DMS153 treated with DMSO at 0.1 percent for 48 hours (cell line): ENCODE measurements at regions not wholly inside any gene's neighbourhood (a gene's known extent, or its start where the extent isn't known, plus 50 kb on each side); places are given as distances from the start of the nearest gene placed in this dataset.
A peak's percentile ranks its signal among the peaks of the same experiment; 100 is the strongest.

Source experiments
- DNase-seq: peaks from one replicate; lab custom pipeline; 2025; ENCODE audit not compliant: unreplicated experiment; lab: John Stamatoyannopoulos, UW

DNA sequence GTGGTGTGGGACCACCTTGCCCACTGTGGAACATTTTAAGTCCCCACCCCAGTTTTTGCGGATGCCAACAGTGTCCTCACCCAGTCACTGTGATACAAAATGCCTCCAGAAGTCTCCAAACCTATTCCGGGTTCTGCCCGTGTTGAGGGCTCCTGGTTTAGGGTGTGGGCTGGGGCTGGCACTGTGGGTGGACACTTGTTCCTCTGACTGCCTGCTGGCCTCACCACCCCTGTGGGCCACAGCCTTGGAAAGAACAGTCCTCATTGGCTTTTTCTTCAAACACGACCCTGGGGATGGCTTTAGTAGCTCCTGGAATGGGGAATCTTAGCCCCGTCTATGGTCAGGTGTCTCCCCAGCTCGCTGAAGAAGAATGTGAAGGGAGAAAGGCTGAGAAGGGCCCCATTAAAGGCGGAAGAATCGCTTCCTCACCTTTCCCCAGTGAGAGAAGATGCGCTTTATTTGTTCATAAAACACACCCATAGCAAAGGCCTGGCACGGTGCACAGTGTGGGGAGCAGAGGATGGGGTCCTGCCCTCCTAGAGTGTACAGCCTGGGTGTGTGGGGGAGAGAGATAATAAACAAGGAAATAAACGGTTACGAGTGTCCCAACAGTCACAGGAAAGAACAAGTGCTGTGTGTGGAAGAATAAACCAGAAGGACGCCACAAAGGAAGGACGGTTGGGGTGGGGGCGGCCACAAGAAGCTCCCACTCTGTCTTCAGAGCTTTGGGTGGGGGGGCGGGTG, 56.3 kb upstream of the SLC22A11 start:
- DNase-seq = no peak

DNA sequence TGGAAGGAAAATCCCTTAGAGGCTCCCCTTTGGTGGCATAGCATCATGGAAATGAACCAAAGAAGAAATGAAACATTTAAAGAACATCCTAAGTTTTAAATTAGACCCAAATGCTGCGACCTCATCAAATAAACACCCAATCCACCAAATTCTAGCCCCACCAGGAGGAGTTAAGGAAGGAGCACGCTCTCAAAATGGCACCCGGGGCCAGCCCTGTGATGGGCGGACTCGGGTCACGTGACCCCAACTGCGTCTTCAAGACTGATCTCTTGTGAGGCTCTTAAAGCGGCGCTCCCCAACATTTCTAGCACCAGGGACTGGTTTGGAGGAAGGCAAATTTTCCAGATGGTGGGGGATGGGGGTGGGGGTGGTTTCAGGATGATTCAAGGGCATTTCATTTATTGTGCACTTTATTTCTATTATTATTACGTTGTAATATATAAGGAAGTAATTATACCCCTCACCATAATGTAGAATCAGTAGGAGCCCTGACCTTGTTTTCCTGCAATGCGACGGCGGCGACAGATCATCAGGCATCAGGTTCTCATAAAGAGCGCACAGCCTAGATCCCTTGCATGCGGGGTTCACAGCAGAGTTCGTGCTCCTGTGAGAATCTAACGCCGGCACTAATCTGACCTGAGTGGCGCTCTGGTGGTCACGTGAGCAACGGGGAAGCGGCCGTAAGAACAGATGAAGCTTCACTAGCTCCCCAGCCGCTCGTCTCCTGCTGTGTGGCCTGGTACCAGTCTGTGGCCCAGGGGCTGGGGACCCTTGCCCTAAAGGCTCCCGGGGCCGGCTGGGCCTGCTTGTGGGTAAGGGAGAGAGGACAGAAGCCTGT, 55.3 kb upstream of the SLC22A11 start:
- DNase-seq = peak; percentile 73

DNA sequence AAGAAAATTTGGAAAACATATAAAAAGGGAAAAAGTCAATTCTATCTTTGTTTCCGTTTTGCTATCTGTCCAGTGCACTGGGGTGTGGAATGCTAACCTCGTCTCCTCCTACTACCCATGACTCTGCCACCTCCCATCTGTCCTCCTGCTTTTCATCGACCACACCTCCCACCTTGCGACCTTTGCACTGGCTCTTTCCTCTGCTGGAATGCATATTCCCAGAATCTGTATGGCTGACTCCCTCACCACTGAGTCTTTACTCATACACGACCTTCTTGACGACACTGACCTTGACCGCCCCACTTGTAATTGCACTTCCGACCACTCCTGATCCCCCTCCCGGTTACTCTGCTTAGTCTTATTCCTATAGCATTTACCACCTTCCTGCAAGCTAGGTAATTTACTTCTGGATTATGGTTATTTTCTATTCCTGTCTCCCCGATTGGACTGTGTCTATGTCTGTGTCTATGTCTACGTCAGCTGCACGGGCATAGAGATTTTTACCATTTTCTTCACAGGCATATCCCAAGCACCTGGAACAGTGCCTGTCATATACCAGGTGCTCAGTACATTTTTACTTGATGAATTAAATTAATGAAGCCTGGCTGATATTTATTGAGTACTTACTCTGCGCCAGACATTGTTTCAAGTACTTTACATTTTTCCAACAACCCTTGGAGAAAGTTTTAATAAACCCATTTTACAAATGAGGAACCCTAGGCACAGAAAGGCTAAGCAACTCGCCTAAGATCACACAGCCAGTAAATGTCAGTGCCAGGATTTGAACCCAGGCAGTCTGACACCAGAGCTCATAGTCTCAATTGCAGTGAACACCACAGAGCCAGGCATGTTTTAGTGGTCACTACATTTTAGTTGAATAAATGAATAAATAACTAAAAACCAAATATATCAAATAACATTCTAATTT, 54.0 kb upstream of the SLC22A11 start:
- DNase-seq = no peak

DNA sequence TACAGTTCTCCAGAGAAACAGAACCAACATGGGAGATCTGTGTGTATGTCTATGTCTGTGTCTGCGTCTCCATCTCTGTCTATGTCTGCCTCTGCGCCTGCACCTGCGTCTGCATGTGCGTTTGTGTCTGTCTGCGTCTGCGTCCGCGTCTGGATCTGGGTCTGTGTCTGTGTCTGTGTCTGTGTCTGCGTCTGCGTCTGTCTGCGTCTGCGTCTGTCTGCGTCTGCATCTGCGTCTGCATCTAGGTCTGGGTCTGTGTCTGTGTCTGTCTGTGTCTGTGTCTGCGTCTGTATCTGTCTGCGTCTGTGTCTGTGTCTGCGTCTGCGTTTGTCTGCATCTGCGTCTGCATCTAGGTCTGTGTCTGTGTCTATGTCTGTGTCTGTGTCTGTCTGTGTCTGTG, 53.1 kb upstream of the SLC22A11 start:
- DNase-seq = no peak

DNA sequence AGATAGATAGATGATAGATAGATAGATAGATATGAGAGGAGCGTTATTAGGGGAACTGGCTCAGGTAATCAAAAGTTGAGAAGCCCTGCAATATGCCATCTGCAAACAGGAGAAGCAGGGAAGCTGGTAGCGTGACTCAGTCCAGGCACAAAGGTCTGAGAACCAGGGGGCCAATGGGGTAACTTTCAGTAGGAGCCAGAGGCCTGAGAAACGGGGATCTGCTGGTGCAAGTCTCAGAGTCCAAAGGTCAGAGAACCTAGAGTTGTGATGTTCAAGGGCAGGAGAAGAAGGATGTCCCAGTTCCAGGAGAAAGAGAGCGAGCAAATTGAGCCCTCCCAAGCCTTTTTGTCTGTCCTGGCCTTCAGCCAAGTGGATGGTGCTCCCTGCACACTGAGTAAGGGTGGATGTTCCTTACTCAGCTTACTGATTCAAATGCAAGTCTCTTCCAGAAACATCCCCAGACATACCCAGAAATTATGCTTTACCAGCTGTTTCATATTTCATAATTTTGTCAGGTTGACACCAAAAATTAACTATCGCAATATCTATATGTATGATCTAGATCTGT, 52.5 kb upstream of the SLC22A11 start:
- no peak for DNase-seq

DNA sequence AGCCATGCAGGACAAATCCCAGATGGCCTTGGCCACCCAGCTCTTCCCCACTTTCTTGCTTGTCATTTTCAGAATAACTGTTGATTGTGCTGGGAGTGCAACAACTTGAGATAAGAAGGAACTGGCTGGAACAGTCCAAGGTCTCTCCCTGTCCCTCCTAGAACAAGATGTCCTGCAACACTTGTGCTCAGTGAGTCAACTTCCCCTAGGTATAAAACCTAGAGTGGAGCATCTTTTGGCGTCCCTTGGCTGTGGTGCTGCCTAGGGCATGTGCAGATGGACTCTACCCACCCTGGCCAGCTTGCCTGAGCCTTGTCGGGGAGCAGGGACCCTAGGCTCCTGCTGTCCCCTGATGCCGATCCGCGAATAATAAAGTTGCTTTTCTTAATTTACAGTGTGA, 50.7 kb upstream of the SLC22A11 start:
- no peak for DNase-seq
